PFSK-1 (cell line): ENCODE measurements at regions not wholly inside any gene's neighbourhood (a gene's known extent, or its start where the extent isn't known, plus 50 kb on each side); places are given as distances from the start of the nearest gene placed in this dataset.

Source experiments
- FOXP2 ChIP-seq: optimal IDR thresholded peaks from 2 replicates; pipeline ENCODE3; 2011; ENCODE audit warnings: borderline replicate concordance, control low read depth, inconsistent platforms; ENCODE audit not compliant: insufficient read depth; ENCODE audit errors: extremely low read length, extremely low read depth
- POLR2AphosphoS5 ChIP-seq: IDR thresholded peaks from 2 replicates; pipeline ENCODE4 v1.6.1; 2012; ENCODE audit warnings: low read depth, mild to moderate bottlenecking, control low read depth, low read length, moderate library complexity
- SIN3A ChIP-seq: IDR thresholded peaks from 2 replicates; pipeline ENCODE4 v1.6.1; 2012; ENCODE audit warnings: mild to moderate bottlenecking, low read length, moderate library complexity, borderline replicate concordance; ENCODE audit not compliant: insufficient read depth
- TAF1 ChIP-seq: IDR thresholded peaks from 2 replicates; pipeline ENCODE4 v1.6.1; 2012; ENCODE audit warnings: low read length, control low read depth, borderline replicate concordance; ENCODE audit not compliant: insufficient read depth
- TF ChIP-seq, protein P1 (sequence below), 2 experiments: IDR thresholded peaks; 2 replicates each; pipeline versions ENCODE4 v1.6.1 to v1.8.0; 2011 to 2012; ENCODE audit warnings: low read depth in 2 of 2, low read length in 2 of 2, control low read depth in 1 of 2, inconsistent platforms in 1 of 2, mild to moderate bottlenecking in 1 of 2, moderate library complexity in 1 of 2; ENCODE audit not compliant: insufficient read depth in 1 of 2

DNA sequence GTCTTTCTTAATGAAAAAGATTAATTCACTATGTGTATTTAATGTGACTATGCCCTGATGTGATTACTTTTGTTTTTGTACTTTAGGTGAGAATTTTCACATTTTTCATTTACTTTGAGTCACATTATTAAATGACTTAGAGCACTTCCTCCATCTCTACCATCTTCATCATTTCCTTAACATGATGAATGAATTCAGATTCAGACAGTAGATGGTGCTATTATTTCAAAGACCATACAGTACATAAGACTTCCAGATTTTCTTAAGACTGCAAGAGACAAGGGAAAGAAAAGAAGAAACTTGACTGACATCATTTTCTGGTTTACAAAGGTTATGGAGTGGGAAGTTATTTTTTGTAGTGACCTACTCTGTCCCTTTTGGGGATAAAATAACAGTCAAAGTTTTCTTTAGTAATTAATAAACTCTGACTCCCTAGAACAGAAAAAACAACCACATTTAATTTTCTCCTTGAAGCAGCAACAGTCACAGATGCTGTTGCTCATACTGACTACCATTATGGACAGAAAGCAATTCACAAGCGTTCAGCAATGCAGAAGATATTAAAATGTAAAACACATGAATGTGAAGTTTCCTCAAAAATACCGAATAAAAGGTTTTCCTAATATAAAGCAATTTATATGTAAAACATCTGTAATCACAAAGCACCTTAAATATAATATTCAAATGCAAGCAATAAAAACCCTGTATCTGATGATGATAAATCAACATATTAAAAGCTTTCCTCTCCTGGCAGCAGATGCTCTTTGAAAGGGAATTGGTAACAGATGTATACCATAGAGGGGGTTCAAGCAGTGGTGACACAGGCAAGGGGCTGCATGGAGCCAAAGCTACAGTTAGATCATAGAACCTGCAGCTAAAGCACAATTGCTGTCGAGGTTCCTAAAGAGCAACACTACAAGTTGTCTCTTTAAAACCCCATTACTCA is 1010.9 kb upstream of the NXPH2 start:
- no peak for TF ChIP-seq TAF1
- TF ChIP-seq, protein P1, sequence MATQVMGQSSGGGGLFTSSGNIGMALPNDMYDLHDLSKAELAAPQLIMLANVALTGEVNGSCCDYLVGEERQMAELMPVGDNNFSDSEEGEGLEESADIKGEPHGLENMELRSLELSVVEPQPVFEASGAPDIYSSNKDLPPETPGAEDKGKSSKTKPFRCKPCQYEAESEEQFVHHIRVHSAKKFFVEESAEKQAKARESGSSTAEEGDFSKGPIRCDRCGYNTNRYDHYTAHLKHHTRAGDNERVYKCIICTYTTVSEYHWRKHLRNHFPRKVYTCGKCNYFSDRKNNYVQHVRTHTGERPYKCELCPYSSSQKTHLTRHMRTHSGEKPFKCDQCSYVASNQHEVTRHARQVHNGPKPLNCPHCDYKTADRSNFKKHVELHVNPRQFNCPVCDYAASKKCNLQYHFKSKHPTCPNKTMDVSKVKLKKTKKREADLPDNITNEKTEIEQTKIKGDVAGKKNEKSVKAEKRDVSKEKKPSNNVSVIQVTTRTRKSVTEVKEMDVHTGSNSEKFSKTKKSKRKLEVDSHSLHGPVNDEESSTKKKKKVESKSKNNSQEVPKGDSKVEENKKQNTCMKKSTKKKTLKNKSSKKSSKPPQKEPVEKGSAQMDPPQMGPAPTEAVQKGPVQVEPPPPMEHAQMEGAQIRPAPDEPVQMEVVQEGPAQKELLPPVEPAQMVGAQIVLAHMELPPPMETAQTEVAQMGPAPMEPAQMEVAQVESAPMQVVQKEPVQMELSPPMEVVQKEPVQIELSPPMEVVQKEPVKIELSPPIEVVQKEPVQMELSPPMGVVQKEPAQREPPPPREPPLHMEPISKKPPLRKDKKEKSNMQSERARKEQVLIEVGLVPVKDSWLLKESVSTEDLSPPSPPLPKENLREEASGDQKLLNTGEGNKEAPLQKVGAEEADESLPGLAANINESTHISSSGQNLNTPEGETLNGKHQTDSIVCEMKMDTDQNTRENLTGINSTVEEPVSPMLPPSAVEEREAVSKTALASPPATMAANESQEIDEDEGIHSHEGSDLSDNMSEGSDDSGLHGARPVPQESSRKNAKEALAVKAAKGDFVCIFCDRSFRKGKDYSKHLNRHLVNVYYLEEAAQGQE (IDR thresholded peaks at IDR 0.05; ENCODE audit: insufficient read depth in 1 of 2, low read depth in 2 of 2, low read length in 2 of 2): no peak
- no peak for TF ChIP-seq FOXP2
- no peak for TF ChIP-seq SIN3A
- TF ChIP-seq POLR2AphosphoS5: no peak

DNA sequence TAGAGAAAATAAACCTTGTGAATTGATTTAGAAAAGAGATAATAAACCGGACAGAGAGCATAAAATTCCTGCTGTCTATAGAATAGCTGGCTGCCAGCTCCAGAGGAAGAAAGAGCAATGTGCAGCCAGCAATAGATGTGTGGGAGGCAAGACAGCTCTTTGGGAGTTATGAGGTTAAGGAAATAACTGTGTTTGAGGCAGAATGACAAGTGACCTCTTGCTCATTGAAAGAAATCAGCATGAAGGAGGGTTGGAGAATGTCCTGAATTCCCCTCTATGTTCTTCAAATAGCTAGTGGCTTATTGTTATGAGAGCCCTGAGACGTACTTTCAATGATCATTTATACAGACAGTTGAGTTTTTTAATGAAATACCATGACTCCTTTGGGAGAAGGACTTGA is 1009.9 kb upstream of the NXPH2 start:
- TF ChIP-seq, protein P1 (IDR thresholded peaks at IDR 0.05; ENCODE audit: insufficient read depth in 1 of 2, low read depth in 2 of 2, low read length in 2 of 2): no peak
- TF ChIP-seq SIN3A: no peak

DNA sequence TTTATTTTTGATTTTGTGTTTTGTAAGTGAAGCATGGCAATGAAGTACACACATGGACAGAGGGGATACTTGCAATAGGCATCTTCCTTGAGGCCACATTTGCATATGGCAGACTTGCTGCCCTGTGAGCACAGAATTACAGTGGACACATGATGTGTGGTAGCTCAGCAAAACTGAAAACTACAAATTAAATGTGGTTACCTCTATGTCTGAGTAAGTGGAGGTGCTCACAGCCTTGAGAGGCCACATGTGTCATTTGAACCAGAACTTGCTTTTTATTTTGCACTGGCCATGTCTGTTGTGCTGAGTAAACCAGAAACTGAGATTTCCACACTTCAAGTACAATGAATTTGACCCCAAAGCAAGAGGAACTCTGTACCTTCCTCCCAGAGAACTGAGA is 998.5 kb upstream of the NXPH2 start:
- TF ChIP-seq FOXP2 (no peak), POLR2AphosphoS5 (no peak), SIN3A (no peak), TAF1 (no peak)
- TF ChIP-seq, protein P1 (IDR thresholded peaks at IDR 0.05; ENCODE audit: insufficient read depth in 1 of 2, low read depth in 2 of 2, low read length in 2 of 2): no peak

DNA sequence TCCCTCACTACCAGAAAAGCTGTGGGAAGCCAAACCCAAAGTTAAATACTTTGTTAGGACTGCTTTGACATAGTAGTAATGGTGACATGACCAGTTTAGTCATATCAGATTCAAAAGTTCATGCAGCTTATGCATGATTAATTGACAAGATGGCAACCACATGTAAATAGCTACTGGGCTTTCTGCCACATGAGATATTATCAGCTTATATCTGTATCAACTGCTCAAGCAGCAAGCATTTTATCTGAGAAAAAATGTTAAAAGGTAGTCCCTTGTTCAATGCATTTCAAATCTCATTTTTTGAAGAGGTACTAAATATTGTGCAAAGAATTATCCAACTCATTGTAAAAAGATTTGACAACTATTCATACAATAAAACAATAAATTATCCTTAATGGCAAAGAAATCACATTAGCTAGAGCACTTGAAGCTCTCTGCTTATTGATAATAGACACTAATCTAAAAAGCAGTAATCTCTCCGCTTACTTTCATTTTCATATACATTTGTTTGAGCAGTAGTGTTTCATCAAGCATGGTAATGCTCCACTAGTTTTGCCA is 993.6 kb upstream of the NXPH2 start:
- no peak for TF ChIP-seq TAF1
- TF ChIP-seq, protein P1 (IDR thresholded peaks at IDR 0.05; ENCODE audit: insufficient read depth in 1 of 2, low read depth in 2 of 2, low read length in 2 of 2): no peak
- no peak for TF ChIP-seq SIN3A
- no peak for TF ChIP-seq FOXP2
- no peak for TF ChIP-seq POLR2AphosphoS5
